Peyer's patch (tissue), 4 donors: ENCODE measurements at regions not wholly inside any gene's neighbourhood (a gene's known extent, or its start where the extent isn't known, plus 50 kb on each side); places are given as distances from the start of the nearest gene placed in this dataset.

Experiments used
- DNase-seq, 3 donors: peaks; one replicate each; pipeline ENCODE4 v3.0.0-alpha.2; 2017 to 2019
- H3K27ac ChIP-seq, 4 donors: fragments of 200-600 bp; sonication (generic); one replicate each; pipeline ENCODE4 v1.5.1; 2016 to 2019
- H3K27me3 ChIP-seq, 2 donors: fragments of 200-600 bp; sonication (generic); one replicate each; pipeline ENCODE4 v1.5.1; 2019
- H3K36me3 ChIP-seq, 3 donors: fragments of 200-600 bp; sonication (generic); one replicate each; pipeline ENCODE4 v1.5.1; 2016 to 2019
- H3K4me1 ChIP-seq, 4 donors: fragments of 200-600 bp; sonication (generic); one replicate each; pipeline ENCODE4 v1.5.1; 2016 to 2019
- H3K4me3 ChIP-seq, 4 donors: fragments of 200-600 bp; sonication (generic); 1 replicate in 3 of 4; 2 replicates in 1 of 4; pipeline ENCODE4 v1.5.1; 2016 to 2019; ENCODE audit warnings: mild to moderate bottlenecking in 1 of 4
- H3K9me3 ChIP-seq, 4 donors: fragments of 200-600 bp; sonication (generic); one replicate each; pipeline ENCODE4 v1.5.1; 2016 to 2019; ENCODE audit warnings: mild to moderate bottlenecking in 1 of 4
- POLR2A ChIP-seq, 2 donors: fragments of 450-650 bp; IDR thresholded peaks; one replicate each; pipeline ENCODE4 v1.5.1; 2017; ENCODE audit warnings: antibody characterized with exemption in 2 of 2, mild to moderate bottlenecking in 2 of 2, moderate library complexity in 2 of 2
- TF ChIP-seq, protein P1 (sequence below), 6 experiments: fragments of 450-650 bp in 4 of 6; fragments of 200-600 bp in 2 of 6; sonication (generic) in 1 of 6; IDR thresholded peaks; one replicate each; pipeline ENCODE4 v1.5.1; 2017 to 2019; ENCODE audit warnings: antibody characterized with exemption in 6 of 6, mild to moderate bottlenecking in 3 of 6, moderate library complexity in 1 of 6

DNA sequence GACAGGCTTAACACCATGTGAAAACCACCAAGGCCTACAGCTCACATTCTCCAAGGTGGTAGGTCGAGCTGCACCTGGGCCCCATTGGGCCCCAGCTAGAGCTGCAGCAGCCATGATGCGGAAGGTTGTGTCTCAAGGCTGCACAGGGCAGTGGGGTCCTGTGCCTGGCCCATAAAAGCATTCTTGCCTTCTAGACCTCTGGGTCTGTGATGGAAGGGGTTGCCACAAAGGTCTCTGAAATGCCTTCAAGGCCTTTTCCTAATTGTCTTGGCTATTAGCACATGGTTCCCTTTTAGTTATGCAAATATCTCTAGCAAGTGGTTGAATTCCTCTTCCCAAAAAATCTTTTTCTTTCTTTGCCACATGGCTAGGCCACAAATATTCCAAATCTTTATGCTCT is 52.5 kb upstream of the C11orf58 start:
- Histone ChIP-seq H3K4me1 (no peaks in the 10 kb centered on the region), H3K4me3 (no peak overlapping the region), H3K36me3 (no peaks in the 10 kb centered on the region), H3K27ac (no peak overlapping the region), H3K9me3 (no peaks in the 10 kb centered on the region), H3K27me3 (no peaks in the 10 kb centered on the region)
- DNase-seq, result no peak
- no peak for TF ChIP-seq POLR2A (IDR thresholded peaks at IDR 0.05)

DNA sequence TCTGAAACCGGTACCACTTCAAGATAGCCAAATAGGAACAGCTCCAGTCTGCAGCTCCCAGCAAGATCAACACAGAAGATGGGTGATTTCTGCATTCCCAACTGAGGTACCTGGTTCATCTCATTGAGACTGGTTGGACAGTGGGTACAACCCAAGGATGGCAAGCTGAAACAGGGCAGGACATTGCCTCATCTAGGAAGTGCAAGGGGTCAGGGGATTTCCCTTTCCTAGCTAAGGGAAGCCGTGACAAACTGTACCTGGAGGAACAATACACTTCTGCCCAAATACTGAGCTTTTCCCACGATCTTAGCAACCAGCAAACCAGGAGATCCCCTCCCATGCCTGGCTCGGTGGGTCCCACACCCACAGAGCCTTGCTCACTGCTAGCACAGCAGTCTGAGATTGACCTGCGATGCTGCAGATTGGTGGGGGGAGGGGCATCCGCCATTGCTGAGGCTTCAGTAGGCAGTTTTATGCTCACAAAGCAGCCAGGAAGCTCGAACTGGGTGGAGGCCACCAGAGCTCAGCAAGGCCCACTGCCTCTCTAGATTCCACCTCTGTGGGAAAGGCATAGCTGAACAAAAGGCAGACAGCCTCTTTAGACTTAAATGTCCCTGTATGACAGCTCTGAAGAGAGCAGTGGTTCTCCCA is 59.9 kb upstream of the C11orf58 start:
- H3K27me3 ChIP-seq, result no peaks in the 10 kb centered on the region
- H3K4me1 ChIP-seq, result no peaks in the 10 kb centered on the region
- H3K27ac ChIP-seq, result no peak overlapping the region
- no peak overlapping the region for H3K4me3 ChIP-seq
- H3K36me3 ChIP-seq, result no peaks in the 10 kb centered on the region
- DNase-seq, result no peak
- no peaks in the 10 kb centered on the region for H3K9me3 ChIP-seq
- no peak for TF ChIP-seq POLR2A (IDR thresholded peaks at IDR 0.05)
- TF ChIP-seq, protein P1, sequence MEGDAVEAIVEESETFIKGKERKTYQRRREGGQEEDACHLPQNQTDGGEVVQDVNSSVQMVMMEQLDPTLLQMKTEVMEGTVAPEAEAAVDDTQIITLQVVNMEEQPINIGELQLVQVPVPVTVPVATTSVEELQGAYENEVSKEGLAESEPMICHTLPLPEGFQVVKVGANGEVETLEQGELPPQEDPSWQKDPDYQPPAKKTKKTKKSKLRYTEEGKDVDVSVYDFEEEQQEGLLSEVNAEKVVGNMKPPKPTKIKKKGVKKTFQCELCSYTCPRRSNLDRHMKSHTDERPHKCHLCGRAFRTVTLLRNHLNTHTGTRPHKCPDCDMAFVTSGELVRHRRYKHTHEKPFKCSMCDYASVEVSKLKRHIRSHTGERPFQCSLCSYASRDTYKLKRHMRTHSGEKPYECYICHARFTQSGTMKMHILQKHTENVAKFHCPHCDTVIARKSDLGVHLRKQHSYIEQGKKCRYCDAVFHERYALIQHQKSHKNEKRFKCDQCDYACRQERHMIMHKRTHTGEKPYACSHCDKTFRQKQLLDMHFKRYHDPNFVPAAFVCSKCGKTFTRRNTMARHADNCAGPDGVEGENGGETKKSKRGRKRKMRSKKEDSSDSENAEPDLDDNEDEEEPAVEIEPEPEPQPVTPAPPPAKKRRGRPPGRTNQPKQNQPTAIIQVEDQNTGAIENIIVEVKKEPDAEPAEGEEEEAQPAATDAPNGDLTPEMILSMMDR (IDR thresholded peaks at IDR 0.05), result no peak

GRCh38 chr11:16669799-16670415 is 68.5 kb upstream of the C11orf58 start:
- H3K27me3 ChIP-seq, result no peaks in the 10 kb centered on the region
- no peaks in the 10 kb centered on the region for H3K9me3 ChIP-seq
- no peak overlapping the region for H3K4me3 ChIP-seq
- no peaks in the 10 kb centered on the region for H3K4me1 ChIP-seq
- no peak for DNase-seq
- no peak overlapping the region for H3K27ac ChIP-seq
- no peaks in the 10 kb centered on the region for H3K36me3 ChIP-seq
- TF ChIP-seq POLR2A (IDR thresholded peaks at IDR 0.05), result no peak
- TF ChIP-seq, protein P1 (IDR thresholded peaks at IDR 0.05), result no peak

- H3K4me3 ChIP-seq, result no peak overlapping the region
- no peak for DNase-seq
- H3K36me3 ChIP-seq, result no peaks in the 10 kb centered on the region
- H3K9me3 ChIP-seq, result peaks cover 0 to 6% (median 0%) of the 10 kb centered on the region in 4 donors
- no peaks in the 10 kb centered on the region for H3K4me1 ChIP-seq
- H3K27me3 ChIP-seq, result no peaks in the 10 kb centered on the region
- TF ChIP-seq POLR2A (IDR thresholded peaks at IDR 0.05), result no peak
- TF ChIP-seq, protein P1 (IDR thresholded peaks at IDR 0.05), result peak in 3 of 6 experiments; percentile 24 to 28 (median 27)
- no peak overlapping the region for H3K27ac ChIP-seq
Measured at GRCh38 chr11:16632295-16633200, 105.9 kb upstream of the C11orf58 start.

DNA sequence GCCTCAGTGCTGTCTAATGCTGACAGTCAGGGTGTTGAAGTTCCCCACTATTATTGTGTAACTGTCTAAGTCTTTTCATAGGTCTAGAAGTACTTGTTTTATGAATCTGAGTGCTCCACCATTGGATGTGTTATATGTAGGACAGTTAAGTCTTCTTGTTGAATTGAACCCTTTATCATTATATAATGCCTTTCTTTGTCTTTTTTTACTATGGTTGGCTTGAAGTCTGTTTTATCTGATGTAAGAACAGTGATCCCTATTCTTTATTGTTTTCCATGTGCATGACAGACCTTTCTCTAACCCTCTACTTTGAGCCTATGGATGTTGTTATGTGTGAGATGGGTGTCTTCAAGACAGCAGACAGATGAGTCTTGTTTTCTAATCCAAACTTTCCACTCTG is 107.8 kb upstream of the C11orf58 start:
- Histone ChIP-seq H3K4me3 (no peak overlapping the region), H3K27me3 (no peaks in the 10 kb centered on the region), H3K27ac (no peak overlapping the region), H3K9me3 (peaks cover 0 to 2% (median 0%) of the 10 kb centered on the region in 4 donors), H3K36me3 (no peaks in the 10 kb centered on the region), H3K4me1 (no peaks in the 10 kb centered on the region)
- no peak for DNase-seq
- no peak for TF ChIP-seq POLR2A (IDR thresholded peaks at IDR 0.05)
- TF ChIP-seq, protein P1 (IDR thresholded peaks at IDR 0.05), result no peak

DNA sequence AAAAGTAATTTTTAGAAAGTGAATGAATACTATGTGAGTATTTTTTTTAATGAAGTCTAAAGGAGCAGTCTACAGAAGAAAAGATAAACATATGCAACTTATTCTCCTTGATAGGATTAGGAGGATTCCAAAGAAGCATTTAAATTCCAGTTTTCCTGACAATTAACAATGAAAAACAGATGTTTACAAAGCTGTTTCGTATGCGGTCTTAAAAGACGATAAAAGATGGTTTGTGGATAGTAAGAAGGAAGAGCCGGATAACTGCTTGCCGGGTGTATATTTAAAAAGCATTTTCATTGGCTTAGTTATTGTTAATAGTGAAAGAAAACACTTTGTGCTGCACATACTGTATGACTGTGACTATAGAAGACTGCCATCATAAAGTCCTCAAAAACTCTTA is 120.0 kb upstream of the C11orf58 start:
- no peak overlapping the region for H3K4me3 ChIP-seq
- DNase-seq, result no peak
- H3K27ac ChIP-seq, result no peak overlapping the region
- no peaks in the 10 kb centered on the region for H3K9me3 ChIP-seq
- no peaks in the 10 kb centered on the region for H3K36me3 ChIP-seq
- TF ChIP-seq, protein P1 (IDR thresholded peaks at IDR 0.05), result no peak
- TF ChIP-seq POLR2A (IDR thresholded peaks at IDR 0.05), result no peak
- H3K27me3 ChIP-seq, result no peaks in the 10 kb centered on the region
- peaks cover 0 to 4% (median under 1%) of the 10 kb centered on the region in 4 donors for H3K4me1 ChIP-seq
